ENCODE measurements at regions not wholly inside any gene's neighbourhood (a gene's known extent, or its start where the extent isn't known, plus 50 kb on each side); places are given as distances from the start of the nearest gene placed in this dataset.

DNA sequence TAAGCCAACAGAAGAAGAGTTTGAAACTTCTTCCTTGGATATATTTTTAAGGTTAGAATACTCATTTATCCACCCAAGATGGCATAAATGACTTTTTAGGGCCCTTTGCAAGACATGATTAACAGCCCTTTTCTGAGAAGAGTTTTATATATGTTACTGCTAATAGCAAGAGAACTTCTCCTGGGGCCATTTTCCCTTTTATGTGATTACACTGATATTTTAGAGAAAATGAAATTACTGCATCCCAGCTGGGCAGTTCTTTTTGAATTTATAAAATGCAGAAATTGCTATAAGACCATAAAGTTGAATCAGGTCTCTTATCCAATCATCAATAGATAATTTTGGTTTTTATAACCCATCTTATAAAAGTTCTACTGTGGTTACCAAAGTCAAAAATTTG lies 161.3 kb upstream of the RFX3 start:
- H3K4me1 ChIP-seq (ENCODE audit: control insufficient read depth in 1 of 2, insufficient read depth in 2 of 2, low read length in 2 of 2), result no peaks in the 10 kb centered on the region
- no peak overlapping the region for H3K23ac ChIP-seq (ENCODE audit: low read length)

GRCh38 chr9:3682186-3682585 lies 156.4 kb upstream of the RFX3 start:
- no peak overlapping the region for H4K91ac ChIP-seq (ENCODE audit: low read depth, low read length)
- no peaks in the 10 kb centered on the region for H3K79me2 ChIP-seq (ENCODE audit: control insufficient read depth, insufficient read depth, low read length, poor library complexity)
- no peak overlapping the region for H2BK5ac ChIP-seq (ENCODE audit: low read depth, low read length, poor library complexity)
- DNase-seq, result no peak
- no peaks in the 10 kb centered on the region for H3K79me1 ChIP-seq (ENCODE audit: low read length)
- no peak overlapping the region for H2BK120ac ChIP-seq (ENCODE audit: insufficient read depth, low read length, poor library complexity)
- no peak overlapping the region for H3K4me2 ChIP-seq (ENCODE audit: low read length)
- no peak overlapping the region for H2BK12ac ChIP-seq (ENCODE audit: low read length)
- H3K4me3 ChIP-seq (ENCODE audit: low read depth, low read length), result no peak overlapping the region
- H3K36me3 ChIP-seq (ENCODE audit: control insufficient read depth in 1 of 2, insufficient read depth in 2 of 2, low read length in 2 of 2), result no peaks in the 10 kb centered on the region
- no CpG with 5 or more reads among the region's 3 CpGs for WGBS (ENCODE audit: extremely low coverage, insufficient coverage, insufficient read length)
- H3K9ac ChIP-seq (ENCODE audit: low read length), result no peak overlapping the region
- H4K12ac ChIP-seq (ENCODE audit: low read depth, low read length), result no peak overlapping the region
- H3K4ac ChIP-seq (ENCODE audit: low read depth, low read length), result no peak overlapping the region
- peaks cover 0 to 5% of the 10 kb centered on the region in 2 experiments for H3K4me1 ChIP-seq (ENCODE audit: control insufficient read depth in 1 of 2, insufficient read depth in 2 of 2, low read length in 2 of 2)
- H3K18ac ChIP-seq (ENCODE audit: low read length), result no peak overlapping the region
- no peak overlapping the region for H2AK5ac ChIP-seq (ENCODE audit: low read length)
- no peaks in the 10 kb centered on the region for H3K9me3 ChIP-seq (ENCODE audit: insufficient read depth, low read depth, low read length)
- H3K23ac ChIP-seq (ENCODE audit: low read length), result no peak overlapping the region
- no peaks in the 10 kb centered on the region for H3K27me3 ChIP-seq (ENCODE audit: insufficient read depth, low read length)
- H4K8ac ChIP-seq (ENCODE audit: low read depth, low read length), result no peak overlapping the region
- H3K14ac ChIP-seq (ENCODE audit: low read length), result no peak overlapping the region
- no peak overlapping the region for H3K27ac ChIP-seq (ENCODE audit: low read depth, low read length)
- H2AFZ ChIP-seq (ENCODE audit: insufficient read depth, low read length, poor library complexity), result no peak overlapping the region

More for the DNA sequence above, 161.3 kb upstream of the RFX3 start:
- Histone ChIP-seq H3K27ac (ENCODE audit: low read depth, low read length) (no peak overlapping the region), H3K18ac (ENCODE audit: low read length) (no peak overlapping the region), H3K4ac (ENCODE audit: low read depth, low read length) (no peak overlapping the region), H3K4me2 (ENCODE audit: low read length) (no peak overlapping the region), H2BK5ac (ENCODE audit: low read depth, low read length, poor library complexity) (no peak overlapping the region), H3K9ac (ENCODE audit: low read length) (no peak overlapping the region), H2BK120ac (ENCODE audit: insufficient read depth, low read length, poor library complexity) (no peak overlapping the region), H4K12ac (ENCODE audit: low read depth, low read length) (no peak overlapping the region), H3K36me3 (ENCODE audit: control insufficient read depth in 1 of 2, insufficient read depth in 2 of 2, low read length in 2 of 2) (no peaks in the 10 kb centered on the region), H3K79me1 (ENCODE audit: low read length) (no peaks in the 10 kb centered on the region), H2BK12ac (ENCODE audit: low read length) (no peak overlapping the region), H3K9me3 (ENCODE audit: insufficient read depth, low read depth, low read length) (no peaks in the 10 kb centered on the region), H4K91ac (ENCODE audit: low read depth, low read length) (no peak overlapping the region), H3K79me2 (ENCODE audit: control insufficient read depth, insufficient read depth, low read length, poor library complexity) (no peaks in the 10 kb centered on the region), H3K14ac (ENCODE audit: low read length) (no peak overlapping the region), H2AK5ac (ENCODE audit: low read length) (no peak overlapping the region), H3K27me3 (ENCODE audit: insufficient read depth, low read length) (no peaks in the 10 kb centered on the region), H2AFZ (ENCODE audit: insufficient read depth, low read length, poor library complexity) (no peak overlapping the region), H3K4me3 (ENCODE audit: low read depth, low read length) (no peak overlapping the region), H4K8ac (ENCODE audit: low read depth, low read length) (no peak overlapping the region)
- no peak for DNase-seq

- H3K9ac ChIP-seq (ENCODE audit: low read length), result no peak overlapping the region
- H3K27me3 ChIP-seq (ENCODE audit: insufficient read depth, low read length), result no peaks in the 10 kb centered on the region
- peaks cover 3 to 9% of the 10 kb centered on the region in 2 experiments for H3K4me1 ChIP-seq (ENCODE audit: control insufficient read depth in 1 of 2, insufficient read depth in 2 of 2, low read length in 2 of 2)
- H3K79me1 ChIP-seq (ENCODE audit: low read length), result no peaks in the 10 kb centered on the region
- H3K36me3 ChIP-seq (ENCODE audit: control insufficient read depth in 1 of 2, insufficient read depth in 2 of 2, low read length in 2 of 2), result no peaks in the 10 kb centered on the region
- WGBS (ENCODE audit: extremely low coverage, insufficient coverage, insufficient read length), result no CpG with 5 or more reads among the region's 4 CpGs
- no peak overlapping the region for H4K91ac ChIP-seq (ENCODE audit: low read depth, low read length)
- H2BK120ac ChIP-seq (ENCODE audit: insufficient read depth, low read length, poor library complexity), result no peak overlapping the region
- H2AFZ ChIP-seq (ENCODE audit: insufficient read depth, low read length, poor library complexity), result no peak overlapping the region
- no peaks in the 10 kb centered on the region for H3K79me2 ChIP-seq (ENCODE audit: control insufficient read depth, insufficient read depth, low read length, poor library complexity)
- H2AK5ac ChIP-seq (ENCODE audit: low read length), result no peak overlapping the region
- H3K4me2 ChIP-seq (ENCODE audit: low read length), result no peak overlapping the region
- DNase-seq, result peak; percentile 60 to 91
- H3K18ac ChIP-seq (ENCODE audit: low read length), result no peak overlapping the region
- no peak overlapping the region for H3K14ac ChIP-seq (ENCODE audit: low read length)
- H3K9me3 ChIP-seq (ENCODE audit: insufficient read depth, low read depth, low read length), result no peaks in the 10 kb centered on the region
- no peak overlapping the region for H2BK5ac ChIP-seq (ENCODE audit: low read depth, low read length, poor library complexity)
- H4K8ac ChIP-seq (ENCODE audit: low read depth, low read length), result no peak overlapping the region
- H2BK12ac ChIP-seq (ENCODE audit: low read length), result no peak overlapping the region
- no peak overlapping the region for H3K4me3 ChIP-seq (ENCODE audit: low read depth, low read length)
- no peak overlapping the region for H3K23ac ChIP-seq (ENCODE audit: low read length)
- H4K12ac ChIP-seq (ENCODE audit: low read depth, low read length), result no peak overlapping the region
- no peak overlapping the region for H3K4ac ChIP-seq (ENCODE audit: low read depth, low read length)
- no peak overlapping the region for H3K27ac ChIP-seq (ENCODE audit: low read depth, low read length)
These were observed 151.7 kb upstream of the RFX3 start for GRCh38 chr9:3677541-3677940.

- Histone ChIP-seq H3K14ac (ENCODE audit: low read length) (no peak overlapping the region), H3K27ac (ENCODE audit: low read depth, low read length) (no peak overlapping the region), H2AK5ac (ENCODE audit: low read length) (no peak overlapping the region), H2BK5ac (ENCODE audit: low read depth, low read length, poor library complexity) (no peak overlapping the region), H3K4me1 (ENCODE audit: control insufficient read depth in 1 of 2, insufficient read depth in 2 of 2, low read length in 2 of 2) (peaks cover 3 to 9% of the 10 kb centered on the region in 2 experiments), H2BK120ac (ENCODE audit: insufficient read depth, low read length, poor library complexity) (no peak overlapping the region), H3K23ac (ENCODE audit: low read length) (no peak overlapping the region), H3K36me3 (ENCODE audit: control insufficient read depth in 1 of 2, insufficient read depth in 2 of 2, low read length in 2 of 2) (no peaks in the 10 kb centered on the region), H3K4me2 (ENCODE audit: low read length) (no peak overlapping the region), H3K4ac (ENCODE audit: low read depth, low read length) (no peak overlapping the region), H4K8ac (ENCODE audit: low read depth, low read length) (no peak overlapping the region), H4K12ac (ENCODE audit: low read depth, low read length) (no peak overlapping the region), H4K91ac (ENCODE audit: low read depth, low read length) (no peak overlapping the region), H2BK12ac (ENCODE audit: low read length) (no peak overlapping the region), H3K79me1 (ENCODE audit: low read length) (no peaks in the 10 kb centered on the region), H3K9ac (ENCODE audit: low read length) (no peak overlapping the region), H3K27me3 (ENCODE audit: insufficient read depth, low read length) (no peaks in the 10 kb centered on the region), H3K79me2 (ENCODE audit: control insufficient read depth, insufficient read depth, low read length, poor library complexity) (no peaks in the 10 kb centered on the region), H3K18ac (ENCODE audit: low read length) (no peak overlapping the region), H3K4me3 (ENCODE audit: low read depth, low read length) (no peak overlapping the region), H3K9me3 (ENCODE audit: insufficient read depth, low read depth, low read length) (no peaks in the 10 kb centered on the region), H2AFZ (ENCODE audit: insufficient read depth, low read length, poor library complexity) (no peak overlapping the region)
- peak; percentile 17 to 85 for DNase-seq
- WGBS (ENCODE audit: extremely low coverage, insufficient coverage, insufficient read length), result no CpG with 5 or more reads among the region's 3 CpGs
These were observed 151.0 kb upstream of the RFX3 start for GRCh38 chr9:3676766-3677165.

Data from trophoblast cell (in vitro differentiated cells and primary cell).